ENCODE measurements at regions not wholly inside any gene's neighbourhood (a gene's known extent, or its start where the extent isn't known, plus 50 kb on each side); places are given as distances from the start of the nearest gene placed in this dataset.

DNA sequence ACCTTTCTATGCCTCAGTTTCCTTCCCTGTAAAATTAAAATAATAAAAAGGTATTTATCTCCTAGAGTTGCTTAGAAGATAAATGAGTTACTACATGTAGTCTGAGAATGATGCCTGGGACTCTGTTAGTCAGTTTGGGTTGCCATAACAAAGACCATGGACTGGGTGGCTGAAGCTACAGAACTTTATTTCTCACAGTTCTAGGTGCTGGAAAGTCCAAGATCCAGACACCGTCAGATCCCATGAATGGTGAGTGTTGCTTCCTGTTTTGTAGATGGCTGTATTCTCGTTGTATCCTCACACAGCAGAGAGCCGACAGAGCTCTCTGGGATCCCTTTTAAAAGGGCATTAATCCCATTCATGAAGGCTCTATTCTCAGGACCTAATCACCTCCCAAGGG lies 64.0 kb upstream of the LTA4H start:
- H3K27ac ChIP-seq, result no peak overlapping the region
- TF ChIP-seq, protein P1, sequence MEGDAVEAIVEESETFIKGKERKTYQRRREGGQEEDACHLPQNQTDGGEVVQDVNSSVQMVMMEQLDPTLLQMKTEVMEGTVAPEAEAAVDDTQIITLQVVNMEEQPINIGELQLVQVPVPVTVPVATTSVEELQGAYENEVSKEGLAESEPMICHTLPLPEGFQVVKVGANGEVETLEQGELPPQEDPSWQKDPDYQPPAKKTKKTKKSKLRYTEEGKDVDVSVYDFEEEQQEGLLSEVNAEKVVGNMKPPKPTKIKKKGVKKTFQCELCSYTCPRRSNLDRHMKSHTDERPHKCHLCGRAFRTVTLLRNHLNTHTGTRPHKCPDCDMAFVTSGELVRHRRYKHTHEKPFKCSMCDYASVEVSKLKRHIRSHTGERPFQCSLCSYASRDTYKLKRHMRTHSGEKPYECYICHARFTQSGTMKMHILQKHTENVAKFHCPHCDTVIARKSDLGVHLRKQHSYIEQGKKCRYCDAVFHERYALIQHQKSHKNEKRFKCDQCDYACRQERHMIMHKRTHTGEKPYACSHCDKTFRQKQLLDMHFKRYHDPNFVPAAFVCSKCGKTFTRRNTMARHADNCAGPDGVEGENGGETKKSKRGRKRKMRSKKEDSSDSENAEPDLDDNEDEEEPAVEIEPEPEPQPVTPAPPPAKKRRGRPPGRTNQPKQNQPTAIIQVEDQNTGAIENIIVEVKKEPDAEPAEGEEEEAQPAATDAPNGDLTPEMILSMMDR (IDR thresholded peaks at IDR 0.05), result no peak
- H3K27me3 ChIP-seq, result no peaks in the 10 kb centered on the region
- H3K9me3 ChIP-seq, result no peaks in the 10 kb centered on the region
- no peak overlapping the region for H3K4me3 ChIP-seq
- H3K36me3 ChIP-seq, result no peaks in the 10 kb centered on the region
- H3K4me1 ChIP-seq, result no peaks in the 10 kb centered on the region
- DNase-seq (ENCODE audit: low spot score), result no peak

DNA sequence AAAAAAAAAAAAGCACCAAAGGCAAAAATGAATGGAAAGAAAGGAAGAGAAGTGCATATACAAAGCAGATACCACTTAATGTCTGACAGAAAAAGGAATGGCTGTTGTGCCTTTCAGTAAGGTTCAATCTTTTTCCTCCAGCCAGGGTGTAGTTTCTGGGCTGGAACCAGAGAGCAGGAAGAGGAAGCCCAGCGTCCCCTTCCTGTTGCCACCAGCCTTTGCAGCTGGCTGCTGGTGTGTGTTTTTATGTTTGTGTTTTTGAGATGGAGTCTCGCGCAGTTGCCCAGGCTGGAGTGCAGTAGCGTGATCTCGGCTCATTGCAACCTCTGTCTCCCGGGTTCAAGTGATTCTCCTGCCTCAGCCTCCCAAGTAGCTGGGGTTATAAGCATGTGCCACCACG lies 64.6 kb upstream of the LTA4H start:
- Histone ChIP-seq H3K27ac (no peak overlapping the region), H3K4me3 (no peak overlapping the region), H3K36me3 (no peaks in the 10 kb centered on the region), H3K27me3 (no peaks in the 10 kb centered on the region), H3K4me1 (no peaks in the 10 kb centered on the region), H3K9me3 (no peaks in the 10 kb centered on the region)
- TF ChIP-seq, protein P1 (IDR thresholded peaks at IDR 0.05), result no peak
- no peak for DNase-seq (ENCODE audit: low spot score)

DNA sequence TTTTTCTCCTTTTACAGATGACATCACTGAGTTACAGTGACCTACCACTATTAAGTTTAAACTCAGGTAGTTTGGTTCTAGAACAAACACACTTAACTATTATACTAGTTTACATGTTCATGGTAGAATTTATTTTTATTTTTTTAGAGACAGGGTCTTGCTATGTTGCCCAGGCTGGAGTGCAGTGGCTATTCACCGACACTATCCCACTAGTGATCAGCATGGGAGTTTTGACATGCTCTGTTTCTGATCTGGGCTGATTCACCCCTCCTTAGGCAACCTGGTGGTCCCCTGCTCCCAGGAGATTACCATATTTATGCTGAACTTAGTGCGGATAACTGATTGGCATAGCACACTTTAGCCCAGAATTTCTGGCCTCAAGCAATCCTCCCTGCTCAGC lies 66.4 kb upstream of the LTA4H start:
- DNase-seq (ENCODE audit: low spot score), result no peak
- no peaks in the 10 kb centered on the region for H3K27me3 ChIP-seq
- H3K9me3 ChIP-seq, result no peaks in the 10 kb centered on the region
- TF ChIP-seq, protein P1 (IDR thresholded peaks at IDR 0.05), result no peak
- H3K4me3 ChIP-seq, result no peak overlapping the region
- H3K4me1 ChIP-seq, result no peaks in the 10 kb centered on the region
- H3K27ac ChIP-seq, result no peak overlapping the region
- H3K36me3 ChIP-seq, result no peaks in the 10 kb centered on the region

DNA sequence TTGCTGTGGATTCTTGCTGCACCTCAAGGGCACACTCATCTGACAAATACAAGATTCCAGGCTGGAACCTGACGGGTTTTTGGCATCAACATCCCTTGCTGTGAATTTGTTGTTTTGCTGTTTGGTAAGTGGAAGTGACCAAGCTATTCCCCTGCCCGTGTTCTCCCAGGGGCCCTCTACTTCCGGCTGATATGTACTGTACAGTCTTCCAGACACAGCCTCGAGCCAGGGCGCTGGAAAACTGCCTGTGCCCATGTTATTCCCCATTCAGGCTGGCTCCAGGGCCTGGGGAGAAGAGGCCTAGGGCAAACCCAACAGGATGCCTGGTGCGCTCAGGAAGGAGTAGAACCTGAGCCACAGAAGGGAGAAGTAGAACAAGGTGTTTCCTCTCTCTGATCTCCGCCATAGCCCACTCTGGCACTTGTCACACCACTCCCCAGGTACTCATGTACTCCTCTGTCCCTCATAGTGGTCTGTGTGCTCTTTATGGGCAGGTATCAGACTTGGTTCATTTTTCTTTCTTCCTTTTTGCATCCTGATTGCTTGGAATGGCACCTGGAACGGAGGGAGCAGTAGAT lies 67.8 kb upstream of the LTA4H start:
- H3K4me1 ChIP-seq, result peaks cover 0 to 8% of the 10 kb centered on the region in 2 donors
- no peak overlapping the region for H3K4me3 ChIP-seq
- H3K36me3 ChIP-seq, result no peaks in the 10 kb centered on the region
- TF ChIP-seq, protein P1 (IDR thresholded peaks at IDR 0.05), result no peak
- H3K27me3 ChIP-seq, result no peaks in the 10 kb centered on the region
- no peak overlapping the region for H3K27ac ChIP-seq
- DNase-seq (ENCODE audit: low spot score), result no peak
- no peaks in the 10 kb centered on the region for H3K9me3 ChIP-seq

DNA sequence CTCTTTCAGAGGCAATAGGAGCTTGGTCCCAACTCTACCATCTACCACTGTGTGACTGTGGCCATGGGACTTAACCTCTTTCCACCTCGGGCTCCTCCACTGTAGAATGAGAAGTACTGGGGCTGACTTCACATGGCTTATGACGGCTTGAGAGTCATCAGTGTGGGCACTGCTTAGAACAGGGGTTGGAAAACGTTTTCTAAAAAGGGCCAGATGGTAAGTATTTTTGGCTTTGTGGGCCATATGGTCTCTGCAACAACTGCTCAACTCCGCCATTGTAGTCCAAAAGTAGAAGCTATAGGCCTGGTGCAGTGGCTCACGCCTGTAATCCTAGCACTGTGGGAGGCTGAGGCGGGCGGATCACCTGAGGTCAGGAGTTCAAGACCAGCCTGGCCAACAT lies 69.2 kb upstream of the LTA4H start:
- no peaks in the 10 kb centered on the region for H3K27me3 ChIP-seq
- TF ChIP-seq, protein P1 (IDR thresholded peaks at IDR 0.05), result no peak
- no peak for DNase-seq (ENCODE audit: low spot score)
- no peaks in the 10 kb centered on the region for H3K9me3 ChIP-seq
- no peak overlapping the region for H3K4me3 ChIP-seq
- H3K4me1 ChIP-seq, result peaks cover 0 to 9% of the 10 kb centered on the region in 2 donors
- no peaks in the 10 kb centered on the region for H3K36me3 ChIP-seq
- no peak overlapping the region for H3K27ac ChIP-seq

DNA sequence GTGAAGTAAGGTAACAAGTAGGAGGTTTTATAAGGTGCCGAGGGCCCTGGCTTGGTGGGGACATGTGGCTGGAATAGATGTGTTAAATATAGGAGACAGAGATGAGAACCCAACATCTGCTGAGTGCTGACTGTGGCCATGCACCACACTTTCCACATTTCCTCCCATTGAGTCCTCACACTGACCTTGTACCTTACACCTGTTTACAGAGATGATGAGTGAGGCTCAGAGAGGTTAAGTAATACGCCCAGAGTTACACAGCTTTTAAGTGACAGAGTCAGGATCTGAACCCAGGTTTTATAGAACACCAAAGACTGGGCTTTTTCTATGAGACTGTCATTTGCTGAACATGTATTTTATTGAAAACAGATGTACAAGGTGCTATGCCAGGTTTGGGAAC lies 70.8 kb upstream of the LTA4H start:
- Histone ChIP-seq H3K27me3 (no peaks in the 10 kb centered on the region), H3K27ac (no peak overlapping the region), H3K9me3 (no peaks in the 10 kb centered on the region), H3K4me1 (peaks cover 0 to 9% of the 10 kb centered on the region in 2 donors), H3K36me3 (no peaks in the 10 kb centered on the region), H3K4me3 (no peak overlapping the region)
- DNase-seq (ENCODE audit: low spot score), result no peak
- TF ChIP-seq, protein P1 (IDR thresholded peaks at IDR 0.05), result no peak

All from right atrium auricular region (tissue), 2 donors.